ENCODE measurements at regions not wholly inside any gene's neighbourhood (a gene's known extent, or its start where the extent isn't known, plus 50 kb on each side); places are given as distances from the start of the nearest gene placed in this dataset.

- DNase-seq, result no peak
Observed at GRCh38 chr7:115552766-115553165, 477.8 kb downstream of the TFEC start.

DNA sequence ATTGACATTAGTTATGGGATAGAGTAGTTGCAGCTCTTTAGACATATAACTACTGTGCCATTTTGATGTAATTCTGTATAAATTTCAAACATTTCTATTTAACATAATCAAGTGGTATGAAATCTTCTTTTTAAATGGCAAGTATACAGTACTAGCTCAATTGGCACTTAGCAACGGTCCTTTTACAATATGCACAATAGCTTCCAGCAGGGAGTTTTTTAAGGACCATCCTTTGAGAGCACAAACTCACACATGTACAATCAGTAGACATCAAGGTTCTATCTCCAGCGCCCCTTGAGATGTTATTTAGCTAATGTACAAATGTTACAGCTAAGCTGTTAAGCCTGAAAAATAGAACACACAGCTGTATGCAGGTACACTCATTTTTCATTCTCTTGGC lies 480.7 kb downstream of the TFEC start:
- no peak for DNase-seq

DNA sequence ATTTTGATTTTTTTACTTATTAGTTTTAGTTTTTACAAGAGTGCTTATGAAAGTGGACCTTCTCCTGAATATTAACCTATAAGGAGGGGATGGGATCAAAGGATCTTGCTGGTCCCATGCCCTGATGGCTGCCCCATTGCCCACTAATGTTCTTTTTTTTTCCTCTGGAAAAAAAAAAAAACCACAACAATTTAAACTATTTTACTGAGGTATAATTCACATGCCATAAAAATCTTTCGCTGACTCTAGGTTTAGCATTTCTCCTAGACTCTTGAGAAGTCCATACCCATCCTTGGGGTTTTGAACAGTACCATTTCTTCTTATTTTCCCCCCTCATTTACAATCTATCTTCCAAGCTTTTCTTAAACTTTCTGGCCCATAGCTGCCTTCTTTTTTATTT lies 481.8 kb downstream of the TFEC start:
- no peak for DNase-seq

DNA sequence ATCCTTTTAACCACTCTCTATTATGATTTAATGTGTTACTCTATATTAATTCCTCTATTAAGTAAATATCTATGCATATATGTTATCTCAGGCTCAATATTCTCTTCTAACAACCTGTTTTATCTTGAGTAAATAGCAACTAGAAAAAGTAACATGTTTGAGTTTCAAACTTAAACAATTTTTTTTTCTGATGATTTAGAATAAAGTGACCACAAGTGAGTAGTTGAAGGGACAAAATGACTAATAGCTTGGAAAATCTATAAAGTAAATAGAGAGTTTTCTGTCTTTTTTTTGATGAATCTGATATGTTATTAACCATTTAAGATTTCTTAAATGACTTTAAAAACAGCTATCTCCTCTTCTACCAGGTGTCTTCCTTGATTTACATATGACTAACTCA lies 483.8 kb downstream of the TFEC start:
- DNase-seq, result no peak

GRCh38 chr7:115533785-115534184 lies 496.8 kb downstream of the TFEC start:
- no peak for DNase-seq

DNA sequence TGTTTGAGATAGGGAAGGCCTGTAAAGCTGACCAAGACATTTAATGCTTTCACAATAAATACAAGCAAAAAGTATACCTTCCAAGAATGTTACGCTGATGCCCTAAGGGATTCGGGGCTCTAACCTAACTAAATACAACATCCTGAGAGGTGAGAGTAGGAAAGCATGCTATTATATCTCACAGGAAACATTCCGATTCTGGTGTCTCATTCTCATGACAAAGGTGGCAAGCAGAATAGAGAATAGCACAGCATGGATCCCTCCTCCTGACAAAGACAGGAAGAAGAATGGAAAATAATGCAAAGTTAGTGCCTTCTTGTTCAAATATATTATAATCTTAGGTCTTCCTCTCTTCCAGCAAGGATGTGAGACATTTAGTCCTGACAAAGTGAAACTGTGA lies 504.3 kb downstream of the TFEC start:
- no peak for DNase-seq

- DNase-seq, result no peak
Observed at GRCh38 chr7:115522174-115522573, 508.4 kb downstream of the TFEC start.

DNA sequence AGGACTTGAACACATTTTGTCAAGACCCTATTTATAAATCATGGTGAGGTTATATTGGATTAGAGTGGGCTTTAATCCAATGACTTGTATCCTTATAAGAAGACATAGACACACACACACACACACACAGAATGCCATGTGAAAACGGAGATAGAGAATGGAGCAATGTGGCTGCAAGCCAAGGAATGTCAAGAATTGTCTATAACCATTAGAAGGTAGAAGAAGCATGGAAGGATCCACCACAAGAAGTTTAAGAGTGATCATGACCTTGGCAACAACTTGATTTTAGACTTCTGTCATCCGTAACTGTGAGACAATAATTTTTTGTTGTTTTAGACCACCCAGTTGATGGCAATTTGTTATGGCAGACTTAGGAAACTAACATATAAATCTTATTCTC lies 514.2 kb downstream of the TFEC start:
- DNase-seq, result no peak

DNA sequence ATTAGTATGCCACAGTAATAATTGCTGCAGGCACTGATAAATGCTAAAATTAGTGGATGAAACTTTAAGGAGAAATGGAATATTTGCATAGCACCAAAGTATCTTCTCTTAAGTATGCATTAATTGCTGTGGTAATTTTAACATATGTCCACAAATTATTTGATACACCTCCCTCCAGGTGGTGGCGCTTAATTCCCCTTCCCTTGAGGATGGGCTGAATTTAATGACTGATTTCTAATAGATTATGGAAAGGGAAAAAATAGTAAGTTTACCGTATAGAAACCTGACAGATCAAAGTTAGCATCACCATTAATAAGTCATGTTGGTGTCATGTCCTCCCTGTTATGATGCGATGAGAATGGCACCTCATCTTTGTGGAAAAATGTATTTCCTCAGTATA lies 519.2 kb downstream of the TFEC start:
- no peak for DNase-seq

- no peak for DNase-seq
Observed at GRCh38 chr7:115505136-115505535, 525.4 kb downstream of the TFEC start.

DNA sequence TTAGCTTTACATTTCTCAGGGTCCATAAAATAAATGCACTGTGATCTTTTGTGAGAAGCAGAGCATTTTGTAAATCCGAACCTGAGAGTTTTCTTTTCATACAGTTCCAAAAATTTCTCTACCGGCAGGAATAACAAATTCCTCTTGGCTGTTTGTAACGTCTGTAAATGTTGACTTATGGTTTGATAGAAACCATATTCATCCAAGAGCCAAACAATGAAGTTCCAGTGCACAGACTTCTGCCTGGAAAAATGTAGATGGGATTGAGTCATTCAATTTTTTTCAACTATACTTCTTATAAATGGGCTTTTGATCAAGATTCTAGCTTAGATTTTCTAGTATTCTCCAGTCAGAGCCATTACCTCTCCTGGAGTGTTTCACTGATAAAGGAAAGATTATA lies 530.6 kb downstream of the TFEC start:
- DNase-seq, result no peak

DNA sequence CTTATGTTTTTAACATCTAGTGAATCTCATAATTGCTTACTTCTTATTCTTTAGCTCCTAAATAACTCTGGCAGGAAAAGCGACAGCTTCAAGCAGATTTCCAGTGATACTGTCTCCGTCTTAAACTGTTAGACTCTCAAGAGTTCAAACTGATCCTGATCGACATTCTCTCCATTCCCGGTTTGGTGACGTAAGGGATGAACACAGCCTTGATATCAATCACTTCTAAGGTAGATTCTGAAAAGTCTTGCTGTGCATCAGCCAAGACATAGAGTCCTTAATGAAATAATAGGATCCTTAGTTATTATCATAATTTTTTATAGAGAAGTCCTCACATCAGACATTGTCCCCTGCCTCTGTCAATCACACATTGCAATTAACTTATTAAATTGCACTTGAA lies 534.6 kb downstream of the TFEC start:
- DNase-seq, result no peak

DNA sequence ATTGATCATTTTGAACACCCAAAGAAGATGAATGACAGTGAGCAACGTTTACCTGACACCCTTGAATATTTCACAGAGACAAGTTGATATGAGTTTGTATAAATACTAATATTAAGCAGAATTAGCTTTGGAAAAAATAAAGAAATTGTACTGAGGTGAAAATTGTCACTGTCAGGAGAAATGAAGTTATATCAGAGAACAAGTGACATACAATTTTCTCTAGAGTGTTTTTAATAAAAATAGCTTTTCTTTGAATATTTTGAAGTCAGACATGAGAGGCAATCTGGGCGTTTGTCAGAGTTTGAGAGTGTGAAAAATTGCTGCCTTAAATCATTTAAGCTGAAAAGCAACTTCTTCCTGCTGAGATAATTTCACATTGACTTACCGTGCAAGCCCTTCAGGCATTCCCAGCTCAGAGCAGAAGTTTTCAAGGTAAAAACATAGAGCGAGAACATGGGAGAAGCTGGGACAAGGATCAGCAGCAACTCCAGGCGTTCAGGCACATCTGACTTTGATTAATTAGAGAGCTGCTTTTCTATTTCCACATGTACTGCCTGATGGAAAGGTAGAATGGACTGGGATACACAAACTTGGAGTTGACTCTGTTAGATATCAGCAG lies 535.9 kb downstream of the TFEC start:
- no peak for DNase-seq

- no peak for DNase-seq
Observed at GRCh38 chr7:115493381-115493780, 537.2 kb downstream of the TFEC start.

GRCh38 chr7:115491744-115492380 lies 538.7 kb downstream of the TFEC start:
- DNase-seq, result no peak

DNA sequence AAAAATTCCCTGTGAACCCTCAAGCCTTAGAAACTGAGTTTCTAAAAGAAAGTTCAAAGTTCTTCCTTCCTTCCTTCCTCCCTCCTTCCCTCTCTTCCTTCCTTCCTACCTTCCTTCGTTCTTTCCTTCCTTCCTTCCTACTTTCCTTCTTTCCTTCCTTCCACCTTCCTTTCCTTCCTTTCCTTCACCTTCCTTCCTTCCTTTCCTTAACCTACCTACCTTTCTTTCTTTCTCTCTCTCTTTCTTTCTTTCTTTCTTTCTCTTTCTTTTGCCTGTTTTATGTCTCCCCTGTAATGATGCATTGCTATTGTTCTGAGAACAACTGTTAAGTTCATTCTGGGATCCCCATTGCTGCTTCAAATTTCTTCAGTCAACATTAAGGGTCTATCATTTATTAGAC lies 551.1 kb downstream of the TFEC start:
- no peak for DNase-seq

DNA sequence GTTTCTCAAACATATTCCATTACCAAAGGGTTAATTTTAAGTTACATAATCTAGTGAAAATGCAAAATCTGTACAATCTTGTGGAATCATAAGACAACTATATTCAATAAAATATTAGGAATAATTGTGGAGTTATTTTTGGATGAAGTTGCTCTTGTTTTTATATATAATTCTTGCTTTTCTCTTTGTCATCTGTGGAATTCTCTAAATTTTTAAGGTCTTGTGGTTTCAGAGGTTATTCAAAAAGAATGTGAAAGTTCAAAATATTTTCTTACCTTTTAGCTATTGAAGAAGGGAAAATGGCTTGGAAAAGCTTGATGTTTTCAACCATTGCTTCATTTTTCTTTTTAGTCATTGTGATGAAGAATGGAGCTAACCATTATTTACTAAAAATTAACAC lies 552.1 kb downstream of the TFEC start:
- no peak for DNase-seq

GRCh38 chr7:115477193-115477651 lies 553.3 kb downstream of the TFEC start:
- no peak for DNase-seq

DNA sequence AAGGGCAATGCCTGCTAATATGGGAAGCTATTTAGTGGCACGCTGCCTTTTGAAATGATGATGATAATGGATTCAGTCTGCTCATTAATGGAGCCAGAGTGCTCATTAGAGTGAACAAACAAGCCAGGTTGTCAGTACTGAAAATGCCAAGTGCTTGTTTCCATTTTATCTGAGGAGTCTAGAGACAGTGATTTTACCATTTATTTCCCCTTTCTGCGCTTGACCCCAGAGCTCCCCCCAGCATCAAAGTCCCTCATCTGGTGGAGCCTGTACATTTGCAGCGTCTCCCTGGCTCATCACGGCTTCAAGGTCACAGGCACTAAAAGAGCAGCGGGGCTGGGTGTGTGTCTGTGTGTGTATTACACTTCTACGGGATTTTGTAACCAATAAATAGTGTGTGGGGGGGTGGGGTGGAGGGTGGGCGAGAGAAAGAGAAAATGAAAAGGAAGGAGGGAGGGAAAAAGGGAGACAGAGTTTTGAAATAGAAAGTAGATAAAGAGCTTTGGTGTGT lies 553.8 kb downstream of the TFEC start:
- no peak for DNase-seq

DNA sequence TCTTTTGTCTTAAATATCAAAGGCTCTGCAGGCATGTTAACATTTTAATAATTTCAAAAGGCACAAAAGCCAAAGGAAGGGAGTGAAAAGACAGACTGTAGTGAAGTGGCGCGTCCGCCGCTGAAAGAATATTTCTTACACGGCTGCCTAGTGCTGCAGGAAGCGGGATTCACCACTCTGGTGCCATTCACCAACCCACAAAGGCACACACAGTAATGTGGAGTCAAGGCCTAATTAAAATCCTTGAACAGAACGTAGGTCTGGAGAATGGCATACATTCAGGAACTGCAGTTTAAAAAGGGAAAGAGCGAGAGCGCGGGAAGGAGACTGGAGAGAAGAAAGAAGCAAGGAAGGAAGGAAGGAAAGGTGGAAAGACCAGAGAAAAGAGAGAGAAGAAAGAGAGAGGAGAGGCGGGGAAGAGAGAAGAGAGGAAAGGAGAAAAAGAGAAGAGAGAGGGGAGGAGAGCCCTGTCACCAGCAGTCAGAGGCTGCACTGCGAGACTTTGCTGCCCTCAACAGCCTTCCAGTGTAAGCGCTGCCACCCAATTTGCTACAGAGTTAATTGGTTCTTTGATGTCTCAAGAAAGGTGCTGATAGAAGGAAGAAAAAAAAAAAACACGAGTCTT lies 554.0 kb downstream of the MDFIC start:
- DNase-seq, result peak in 1 of 5 experiments; percentile 27

DNA sequence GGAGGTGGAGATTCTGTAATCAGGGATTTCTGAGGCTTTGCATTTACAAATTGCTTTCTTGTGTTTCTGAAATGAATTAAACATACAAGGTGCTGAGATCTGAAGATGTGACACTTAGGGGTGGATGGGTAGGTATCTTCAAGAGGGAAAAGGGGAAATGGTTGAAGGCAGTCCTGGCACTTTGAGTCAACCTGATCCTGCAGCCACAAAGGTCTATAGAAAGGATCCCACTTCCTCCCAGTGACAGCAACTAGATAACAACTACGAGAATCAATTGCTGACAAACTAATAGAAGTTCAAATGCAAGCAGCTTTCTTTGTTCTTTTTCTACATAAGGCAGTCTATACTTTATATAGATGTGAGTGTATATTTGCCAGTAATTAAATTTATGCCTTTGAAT lies 553.3 kb downstream of the MDFIC start:
- DNase-seq, result no peak

DNA sequence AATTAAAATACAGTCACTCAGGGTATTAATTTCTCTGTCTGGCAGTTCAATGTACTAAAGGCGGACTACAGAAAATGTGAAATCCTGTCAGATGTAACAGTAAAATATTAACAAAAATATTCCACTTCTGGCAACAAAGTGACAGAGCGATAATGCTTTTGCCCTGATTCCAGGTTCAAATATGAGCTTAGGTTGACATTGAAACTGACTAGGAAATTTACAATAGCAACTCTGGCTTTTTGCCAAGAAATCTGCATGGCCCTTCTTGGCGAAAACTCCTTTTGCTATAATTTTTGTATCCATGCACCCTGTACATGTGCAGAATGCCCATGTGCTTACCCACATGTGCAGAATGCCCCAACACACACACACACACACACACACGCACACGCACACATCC lies 552.2 kb downstream of the MDFIC start:
- no peak for DNase-seq

GRCh38 chr7:115471891-115472290 lies 550.0 kb downstream of the MDFIC start:
- DNase-seq, result no peak

- DNase-seq, result peak in 1 of 5 experiments; percentile 52
Observed at GRCh38 chr7:115462301-115463015, 540.6 kb downstream of the MDFIC start.

Data from T-helper 2 cell (primary cell).